ENCODE measurements at regions not wholly inside any gene's neighbourhood (a gene's known extent, or its start where the extent isn't known, plus 50 kb on each side); places are given as distances from the start of the nearest gene placed in this dataset.

DNA sequence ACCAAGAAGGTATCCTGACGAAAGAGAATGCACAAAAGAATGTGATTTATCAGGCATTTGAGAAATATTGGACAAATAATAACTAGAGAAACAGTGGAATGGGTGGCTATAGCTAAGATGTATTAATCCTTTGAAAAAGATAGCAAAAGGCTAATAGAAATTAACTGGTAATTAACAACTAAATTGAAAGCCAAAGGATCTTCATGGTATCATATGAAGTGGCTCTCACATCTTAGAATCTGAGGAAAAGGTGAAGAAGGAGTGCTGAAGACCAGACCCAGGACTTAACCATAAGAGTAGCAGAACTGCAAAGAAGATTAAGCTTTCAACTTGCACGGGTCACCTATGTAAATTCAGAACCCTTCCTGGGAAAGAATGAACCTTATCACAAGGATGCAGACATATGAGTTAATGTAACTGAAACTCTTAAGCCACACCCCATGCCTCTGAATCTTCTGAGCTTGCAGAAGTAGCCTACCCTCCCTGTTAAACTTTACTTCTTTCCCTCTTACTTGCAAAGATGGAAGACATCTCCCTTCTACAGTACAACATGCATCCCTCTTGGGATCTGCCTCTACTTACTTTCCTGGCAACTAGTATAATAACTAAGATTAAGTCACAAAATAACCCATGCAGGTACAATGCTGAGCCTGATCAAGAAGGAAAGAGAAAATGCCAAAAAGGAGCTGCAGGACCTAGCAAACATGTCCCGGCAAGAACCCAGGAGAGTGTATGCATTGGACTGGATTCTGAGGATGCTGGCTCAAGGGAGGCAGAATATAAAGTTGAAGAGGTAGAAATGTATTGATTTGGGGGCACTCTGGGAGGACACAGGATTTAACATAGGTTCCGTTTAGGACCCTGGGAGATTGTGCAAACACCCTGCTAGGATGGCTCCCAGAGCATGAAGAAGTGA, 395.5 kb upstream of the SLC30A5 start:
- no peak overlapping the region for H3K9ac ChIP-seq (ENCODE audit: extremely low read depth, low read length, poor library complexity, severe bottlenecking)
- Mint-ChIP-seq H3K9me3 (peaks cover 8% of the 10 kb centered on the region), H3K36me3 (ENCODE audit: low read depth) (no peaks in the 10 kb centered on the region), H3K4me3 (no peak overlapping the region), H3K27ac (no peak overlapping the region), H3K27me3 (ENCODE audit: insufficient read depth) (no peaks in the 10 kb centered on the region), H3K4me1 (peaks cover 5% of the 10 kb centered on the region)
- 90 to 91% methylated on average over 2 to 4 of the region's 4 CpGs for whole genome bisulfite sequencing, 2 experiments (ENCODE audit: insufficient coverage in 1 of 2, insufficient read length in 1 of 2)
- no peak overlapping the region for H3K4me3 ChIP-seq (ENCODE audit: low read length)
- no peaks in the 10 kb centered on the region for H3K4me1 ChIP-seq (ENCODE audit: control insufficient read depth, insufficient read depth, low read length)
- H3K9me3 ChIP-seq (ENCODE audit: control insufficient read depth, low read length), result no peaks in the 10 kb centered on the region
- DNase-seq, result no peak
- TF ChIP-seq, protein P1, sequence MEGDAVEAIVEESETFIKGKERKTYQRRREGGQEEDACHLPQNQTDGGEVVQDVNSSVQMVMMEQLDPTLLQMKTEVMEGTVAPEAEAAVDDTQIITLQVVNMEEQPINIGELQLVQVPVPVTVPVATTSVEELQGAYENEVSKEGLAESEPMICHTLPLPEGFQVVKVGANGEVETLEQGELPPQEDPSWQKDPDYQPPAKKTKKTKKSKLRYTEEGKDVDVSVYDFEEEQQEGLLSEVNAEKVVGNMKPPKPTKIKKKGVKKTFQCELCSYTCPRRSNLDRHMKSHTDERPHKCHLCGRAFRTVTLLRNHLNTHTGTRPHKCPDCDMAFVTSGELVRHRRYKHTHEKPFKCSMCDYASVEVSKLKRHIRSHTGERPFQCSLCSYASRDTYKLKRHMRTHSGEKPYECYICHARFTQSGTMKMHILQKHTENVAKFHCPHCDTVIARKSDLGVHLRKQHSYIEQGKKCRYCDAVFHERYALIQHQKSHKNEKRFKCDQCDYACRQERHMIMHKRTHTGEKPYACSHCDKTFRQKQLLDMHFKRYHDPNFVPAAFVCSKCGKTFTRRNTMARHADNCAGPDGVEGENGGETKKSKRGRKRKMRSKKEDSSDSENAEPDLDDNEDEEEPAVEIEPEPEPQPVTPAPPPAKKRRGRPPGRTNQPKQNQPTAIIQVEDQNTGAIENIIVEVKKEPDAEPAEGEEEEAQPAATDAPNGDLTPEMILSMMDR (conservative IDR thresholded peaks at IDR 0.05), result no peak
- no peaks in the 10 kb centered on the region for H3K27me3 ChIP-seq (ENCODE audit: control insufficient read depth, insufficient read depth, low read length, poor library complexity, severe bottlenecking)
- H3K36me3 ChIP-seq (ENCODE audit: control insufficient read depth, insufficient read depth, low read length), result no peaks in the 10 kb centered on the region
- no peak overlapping the region for H3K27ac ChIP-seq (ENCODE audit: low read depth, low read length)

DNA sequence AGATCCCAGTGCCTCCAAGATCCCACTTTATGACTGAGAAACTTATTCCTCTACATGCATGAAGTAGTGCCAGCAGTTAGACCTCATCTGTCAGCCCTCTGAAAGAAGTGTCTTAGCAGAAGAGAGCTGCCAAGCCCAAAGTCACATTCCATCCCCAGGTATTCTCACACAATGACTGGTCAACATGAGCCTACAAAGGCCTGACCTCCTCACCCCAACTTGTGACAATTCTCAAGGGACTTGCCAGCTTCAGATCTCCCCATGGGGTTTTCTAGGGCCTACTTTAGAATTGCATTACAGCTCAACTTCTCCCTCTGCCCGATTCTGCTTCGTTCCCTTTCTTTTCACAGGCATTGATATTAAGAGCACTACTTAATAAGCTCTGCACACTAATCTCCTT, 393.8 kb upstream of the SLC30A5 start:
- H3K9ac ChIP-seq (ENCODE audit: extremely low read depth, low read length, poor library complexity, severe bottlenecking), result no peak overlapping the region
- Mint-ChIP-seq H3K4me3 (no peak overlapping the region), H3K9me3 (no peaks in the 10 kb centered on the region), H3K27ac (no peak overlapping the region), H3K27me3 (ENCODE audit: insufficient read depth) (no peaks in the 10 kb centered on the region), H3K4me1 (peaks cover 5% of the 10 kb centered on the region), H3K36me3 (ENCODE audit: low read depth) (no peaks in the 10 kb centered on the region)
- no peak overlapping the region for H3K27ac ChIP-seq (ENCODE audit: low read depth, low read length)
- no peaks in the 10 kb centered on the region for H3K36me3 ChIP-seq (ENCODE audit: control insufficient read depth, insufficient read depth, low read length)
- TF ChIP-seq, protein P1 (conservative IDR thresholded peaks at IDR 0.05), result no peak
- H3K4me3 ChIP-seq (ENCODE audit: low read length), result no peak overlapping the region
- 92% methylated on average over 2 of the region's 2 CpGs; no CpG with 5 or more reads in 1 of the 2 experiments for WGBS, 2 experiments (ENCODE audit: insufficient coverage in 1 of 2, insufficient read length in 1 of 2)
- H3K27me3 ChIP-seq (ENCODE audit: control insufficient read depth, insufficient read depth, low read length, poor library complexity, severe bottlenecking), result no peaks in the 10 kb centered on the region
- H3K4me1 ChIP-seq (ENCODE audit: control insufficient read depth, insufficient read depth, low read length), result no peaks in the 10 kb centered on the region
- no peaks in the 10 kb centered on the region for H3K9me3 ChIP-seq (ENCODE audit: control insufficient read depth, low read length)
- no peak for DNase-seq

DNA sequence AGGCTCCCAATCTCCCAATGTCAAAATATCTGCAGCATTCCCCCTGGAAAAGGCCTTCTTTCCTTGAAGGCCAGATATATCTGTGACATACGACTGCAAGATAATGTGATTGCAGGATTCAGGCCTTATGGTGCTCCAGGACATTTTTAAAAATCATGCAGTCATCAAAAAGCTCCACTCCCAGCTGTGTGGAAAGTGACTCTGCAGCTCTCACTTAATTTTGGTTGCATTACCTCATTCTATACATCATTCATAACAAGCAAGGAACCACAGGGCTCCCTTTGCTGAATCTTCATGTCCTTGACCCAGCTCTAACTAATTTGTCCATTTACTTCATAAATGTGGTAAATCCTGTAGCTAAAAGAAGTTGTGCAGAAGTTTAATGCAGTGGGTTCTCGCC, 386.2 kb upstream of the SLC30A5 start:
- Mint-ChIP-seq H3K4me3 (no peak overlapping the region), H3K27me3 (ENCODE audit: insufficient read depth) (no peaks in the 10 kb centered on the region), H3K27ac (no peak overlapping the region), H3K4me1 (no peaks in the 10 kb centered on the region), H3K9me3 (no peaks in the 10 kb centered on the region), H3K36me3 (ENCODE audit: low read depth) (no peaks in the 10 kb centered on the region)
- no peak for DNase-seq
- Histone ChIP-seq H3K27ac (ENCODE audit: low read depth, low read length) (no peak overlapping the region), H3K9ac (ENCODE audit: extremely low read depth, low read length, poor library complexity, severe bottlenecking) (no peak overlapping the region), H3K27me3 (ENCODE audit: control insufficient read depth, insufficient read depth, low read length, poor library complexity, severe bottlenecking) (no peaks in the 10 kb centered on the region), H3K4me3 (ENCODE audit: low read length) (no peak overlapping the region), H3K4me1 (ENCODE audit: control insufficient read depth, insufficient read depth, low read length) (no peaks in the 10 kb centered on the region), H3K9me3 (ENCODE audit: control insufficient read depth, low read length) (no peaks in the 10 kb centered on the region), H3K36me3 (ENCODE audit: control insufficient read depth, insufficient read depth, low read length) (no peaks in the 10 kb centered on the region)
- 42 to 44% methylated on average over 2 of the region's 2 CpGs for WGBS, 2 experiments (ENCODE audit: insufficient coverage in 1 of 2, insufficient read length in 1 of 2)
- TF ChIP-seq, protein P1 (conservative IDR thresholded peaks at IDR 0.05), result no peak
